ENCODE measurements at regions not wholly inside any gene's neighbourhood (a gene's known extent, or its start where the extent isn't known, plus 50 kb on each side); places are given as distances from the start of the nearest gene placed in this dataset.

DNA sequence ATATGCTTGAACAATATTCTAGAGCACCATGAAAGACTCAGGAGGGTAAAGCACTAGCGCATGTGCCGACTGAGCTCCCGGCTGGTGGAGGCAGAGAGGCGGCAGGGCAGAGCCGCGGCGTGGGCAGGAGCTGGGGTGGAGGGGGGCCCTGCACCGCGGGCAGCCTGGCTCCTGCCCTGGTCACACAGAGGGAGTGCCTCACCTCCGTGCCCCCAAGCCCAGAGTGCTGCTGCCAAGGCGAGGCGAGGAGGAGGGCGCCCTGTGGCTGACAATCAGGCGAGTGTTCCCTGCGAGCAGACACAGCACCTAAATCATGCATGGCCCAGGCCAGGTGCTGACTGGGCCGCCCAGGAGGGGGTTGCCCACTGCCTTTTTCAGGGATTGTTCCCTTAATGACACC lies 105.8 kb upstream of the TNRC6C start:
- H3K27ac ChIP-seq (ENCODE audit: extremely low read depth, low read depth, low read length), result no peak overlapping the region
- ATAC-seq (no peak), FAIRE-seq (no peak), DNase-seq (ENCODE audit: extremely low read depth in 1 of 4, low spot score in 3 of 4) (no peak)
- H3K4me3 ChIP-seq, result no peak overlapping the region
- H3K9me3 ChIP-seq (replicated peaks; ENCODE audit: control insufficient read depth, insufficient read depth, low read depth, low read length), result no peaks in the 10 kb centered on the region
- H2AFZ ChIP-seq (ENCODE audit: low read depth, low read length), result no peak overlapping the region
- CTCF ChIA-PET (ENCODE audit: low intra/inter-chr PET ratio), result no interaction called here
- no peaks in the 10 kb centered on the region for H3K36me3 ChIP-seq (ENCODE audit: control insufficient read depth, insufficient read depth, low read length)
- H3K9ac ChIP-seq (ENCODE audit: insufficient read depth in 1 of 2, low read depth in 2 of 2, low read length in 2 of 2), result no peak overlapping the region
- peaks cover 1% of the 10 kb centered on the region for H3K9me1 ChIP-seq (ENCODE audit: control insufficient read depth, insufficient read depth, low read length)
- in situ Hi-C loops (cut with MboI), result no loop called here
- no TSS peak for BruUV-seq (replicated peaks)
- peaks cover 3% of the 10 kb centered on the region; the same call in 1 of the 2 replicates for H4K20me1 ChIP-seq (replicated peaks; ENCODE audit: control insufficient read depth, insufficient read depth, low read length)
- intact Hi-C loops (cut with micrococcal nuclease), result no loop called here
- peaks cover 13 to 51% of the 10 kb centered on the region in 2 experiments; a peak in 3 of 5 replicates for H3K27me3 ChIP-seq (ENCODE audit: control insufficient read depth in 2 of 2, insufficient read depth in 2 of 2, low read length in 2 of 2)
- POLR2A ChIA-PET, result interaction anchor here (0.8 to 0.9 kb wide), 2 partner anchors 12 to 28 kb away, joined by 3 to 5 read pairs; no protein-coding TSS in a partner anchor
- H3K4me1 ChIP-seq (replicated peaks in 1 of 2; ENCODE audit: control insufficient read depth in 2 of 2, insufficient read depth in 2 of 2, low read length in 2 of 2), result peaks cover 0 to 12% of the 10 kb centered on the region in 2 experiments; a peak in 4 of 5 replicates
- 61% methylated on average over 13 of the region's 16 CpGs for WGBS (ENCODE audit: insufficient coverage, low coverage, missing lambda C conversion rate)
- TF ChIP-seq, protein P1, sequence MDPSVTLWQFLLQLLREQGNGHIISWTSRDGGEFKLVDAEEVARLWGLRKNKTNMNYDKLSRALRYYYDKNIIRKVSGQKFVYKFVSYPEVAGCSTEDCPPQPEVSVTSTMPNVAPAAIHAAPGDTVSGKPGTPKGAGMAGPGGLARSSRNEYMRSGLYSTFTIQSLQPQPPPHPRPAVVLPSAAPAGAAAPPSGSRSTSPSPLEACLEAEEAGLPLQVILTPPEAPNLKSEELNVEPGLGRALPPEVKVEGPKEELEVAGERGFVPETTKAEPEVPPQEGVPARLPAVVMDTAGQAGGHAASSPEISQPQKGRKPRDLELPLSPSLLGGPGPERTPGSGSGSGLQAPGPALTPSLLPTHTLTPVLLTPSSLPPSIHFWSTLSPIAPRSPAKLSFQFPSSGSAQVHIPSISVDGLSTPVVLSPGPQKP (CRISPR knock-in tag; IDR thresholded peaks at IDR 0.05), result no peak
- TF ChIP-seq RUNX1 (IDR thresholded peaks at IDR 0.05; ENCODE audit: low read depth) (no peak), ZBTB8A (IDR thresholded peaks at IDR 0.05; ENCODE audit: partially characterized antibody) (no peak), GTF2F1 (IDR thresholded peaks at IDR 0.05; ENCODE audit: low read depth, low read length) (no peak), ZFX (CRISPR knock-in tag; IDR thresholded peaks at IDR 0.05) (no peak), SFPQ (IDR thresholded peaks at IDR 0.05; ENCODE audit: low read depth, low read length) (no peak), JUNB (CRISPR knock-in tag; conservative IDR thresholded peaks at IDR 0.05) (no peak), ZNF695 (CRISPR knock-in tag; IDR thresholded peaks at IDR 0.05) (no peak)
- H3K79me2 ChIP-seq (ENCODE audit: control insufficient read depth, insufficient read depth, low read length), result no peaks in the 10 kb centered on the region
- H3K4me2 ChIP-seq (ENCODE audit: insufficient read depth, low read length), result no peak overlapping the region
